ENCODE measurements at regions not wholly inside any gene's neighbourhood (a gene's known extent, or its start where the extent isn't known, plus 50 kb on each side); places are given as distances from the start of the nearest gene placed in this dataset.

DNA sequence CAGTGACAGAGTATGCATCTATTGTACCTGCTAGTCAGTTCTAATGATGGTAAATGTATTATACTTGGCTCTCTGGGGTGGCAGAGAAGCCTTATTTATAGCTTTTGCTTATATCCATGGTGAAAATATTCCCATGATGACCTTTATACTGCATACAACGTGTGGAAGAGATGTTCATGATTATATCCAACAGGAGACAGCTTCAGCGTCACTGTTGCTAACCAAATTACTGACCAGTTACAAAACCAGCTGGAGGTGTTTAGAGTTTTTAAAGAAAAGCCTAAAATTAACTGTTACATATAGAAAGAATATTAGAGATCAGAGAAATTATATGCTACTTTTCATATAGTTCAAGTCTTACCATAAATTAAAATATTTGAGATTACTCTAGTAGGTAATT, 280.8 kb downstream of the ETV1 start:
- ChIA-PET CTCF (no interaction called here), POLR2A (no interaction called here)
- DNase-seq (ENCODE audit: extremely low spot score) = no peak
- TF ChIP-seq LEF1 (IDR thresholded peaks at IDR 0.05; ENCODE audit: borderline replicate concordance) = no peak
- TF ChIP-seq, protein P1, sequence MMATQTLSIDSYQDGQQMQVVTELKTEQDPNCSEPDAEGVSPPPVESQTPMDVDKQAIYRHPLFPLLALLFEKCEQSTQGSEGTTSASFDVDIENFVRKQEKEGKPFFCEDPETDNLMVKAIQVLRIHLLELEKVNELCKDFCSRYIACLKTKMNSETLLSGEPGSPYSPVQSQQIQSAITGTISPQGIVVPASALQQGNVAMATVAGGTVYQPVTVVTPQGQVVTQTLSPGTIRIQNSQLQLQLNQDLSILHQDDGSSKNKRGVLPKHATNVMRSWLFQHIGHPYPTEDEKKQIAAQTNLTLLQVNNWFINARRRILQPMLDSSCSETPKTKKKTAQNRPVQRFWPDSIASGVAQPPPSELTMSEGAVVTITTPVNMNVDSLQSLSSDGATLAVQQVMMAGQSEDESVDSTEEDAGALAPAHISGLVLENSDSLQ (IDR thresholded peaks at IDR 0.05) = no peak
- no peak for TF ChIP-seq CTBP1 (IDR thresholded peaks at IDR 0.05; ENCODE audit: borderline replicate concordance)
- TF ChIP-seq L3MBTL2 (conservative IDR thresholded peaks at IDR 0.05) = no peak

DNA sequence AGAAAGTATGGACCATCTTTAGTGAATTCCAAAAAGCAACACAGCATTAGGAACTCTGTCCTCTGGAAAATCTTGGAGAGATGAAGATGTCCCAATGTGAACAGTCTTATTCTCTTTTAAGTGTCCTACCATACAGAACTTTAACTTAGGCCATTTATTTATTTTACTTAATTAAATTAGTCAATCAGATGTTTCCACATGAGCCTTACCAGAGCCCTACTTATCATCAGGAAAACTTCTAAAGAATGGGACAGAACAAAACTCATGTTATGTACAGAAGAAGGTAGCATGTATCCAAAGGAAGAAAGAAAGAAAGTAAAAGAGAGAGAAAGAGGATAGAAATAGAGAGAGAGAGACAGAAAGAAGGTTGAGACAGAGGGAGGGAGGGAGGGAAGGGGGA, 276.4 kb downstream of the ETV1 start:
- POLR2A ChIA-PET = no interaction called here
- TF ChIP-seq ZNF384 (IDR thresholded peaks at IDR 0.05) (no peak), HDGF (IDR thresholded peaks at IDR 0.05; ENCODE audit: borderline replicate concordance) (no peak), L3MBTL2 (conservative IDR thresholded peaks at IDR 0.05) (no peak), FOXK2 (IDR thresholded peaks at IDR 0.05) (no peak), SUZ12 (IDR thresholded peaks at IDR 0.05) (no peak), FOXM1 (IDR thresholded peaks at IDR 0.05; ENCODE audit: borderline replicate concordance) (no peak), FOXA1 (IDR thresholded peaks at IDR 0.05) (no peak)

DNA sequence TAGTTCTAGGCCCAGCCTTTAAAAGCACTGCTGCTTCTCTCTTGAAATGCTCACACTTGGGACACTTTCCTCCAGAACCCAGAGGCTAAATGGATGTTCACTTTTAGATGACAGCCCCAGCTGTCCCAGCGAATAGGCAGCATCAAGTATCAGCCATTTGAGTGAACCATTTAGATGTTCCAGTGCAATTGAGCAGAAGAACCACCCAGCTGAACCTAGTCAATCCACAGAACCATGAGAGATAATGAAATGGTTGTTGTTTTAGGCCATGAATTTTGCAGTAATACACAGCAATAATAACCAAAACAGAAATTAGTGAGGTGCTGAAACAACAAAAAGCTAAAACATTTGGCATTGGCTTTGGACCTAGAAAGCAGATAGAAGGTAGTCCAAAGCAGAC, 273.9 kb downstream of the ETV1 start:
- no peak for DNase-seq (ENCODE audit: extremely low spot score)
- TF ChIP-seq, protein P1 (IDR thresholded peaks at IDR 0.05) = no peak
- TF ChIP-seq ELF4 (IDR thresholded peaks at IDR 0.05) (no peak), FOXA1 (IDR thresholded peaks at IDR 0.05) (no peak), SUZ12 (IDR thresholded peaks at IDR 0.05) (no peak), L3MBTL2 (conservative IDR thresholded peaks at IDR 0.05) (no peak), TARDBP (IDR thresholded peaks at IDR 0.05) (no peak), LEF1 (IDR thresholded peaks at IDR 0.05; ENCODE audit: borderline replicate concordance) (no peak), CTBP1 (IDR thresholded peaks at IDR 0.05; ENCODE audit: borderline replicate concordance) (no peak), NFRKB (IDR thresholded peaks at IDR 0.05) (no peak), ARNT (IDR thresholded peaks at IDR 0.05) (no peak), ZNF384 (IDR thresholded peaks at IDR 0.05) (no peak), BHLHE40 (IDR thresholded peaks at IDR 0.05; ENCODE audit: borderline replicate concordance) (no peak), FOXK2 (IDR thresholded peaks at IDR 0.05) (no peak), FOXM1 (IDR thresholded peaks at IDR 0.05; ENCODE audit: borderline replicate concordance) (no peak), SP1 (IDR thresholded peaks at IDR 0.05) (no peak), HDGF (IDR thresholded peaks at IDR 0.05; ENCODE audit: borderline replicate concordance) (no peak)
- ChIA-PET POLR2A (no interaction called here), CTCF (no interaction called here)

More for the DNA sequence above, 276.4 kb downstream of the ETV1 start:
- CTCF ChIA-PET = no interaction called here
- DNase-seq (ENCODE audit: extremely low spot score) = no peak

DNA sequence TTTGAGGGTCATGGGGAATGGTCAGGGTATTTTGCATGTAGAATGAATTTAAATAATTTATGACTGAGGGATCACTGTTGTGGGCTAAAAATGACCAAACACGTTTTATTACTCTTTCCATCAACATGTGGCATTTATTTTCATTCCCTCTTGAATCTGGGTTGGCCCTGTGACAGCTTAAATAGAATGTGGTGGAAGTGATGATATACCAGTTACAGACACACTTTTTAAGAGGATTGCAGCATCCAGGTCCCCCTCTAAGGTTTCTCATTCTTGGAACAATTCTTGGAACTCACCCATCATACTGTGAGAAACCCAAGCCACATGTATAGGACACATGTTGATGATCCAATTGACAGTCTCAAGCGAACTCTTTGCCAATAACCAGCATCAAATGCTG, 272.4 kb downstream of the ETV1 start:
- ChIA-PET CTCF (no interaction called here), POLR2A (no interaction called here)
- TF ChIP-seq CTBP1 (IDR thresholded peaks at IDR 0.05; ENCODE audit: borderline replicate concordance) (no peak), FOXA1 (IDR thresholded peaks at IDR 0.05) (no peak), SUZ12 (IDR thresholded peaks at IDR 0.05) (no peak), TARDBP (IDR thresholded peaks at IDR 0.05) (no peak)
- DNase-seq (ENCODE audit: extremely low spot score) = no peak

DNA sequence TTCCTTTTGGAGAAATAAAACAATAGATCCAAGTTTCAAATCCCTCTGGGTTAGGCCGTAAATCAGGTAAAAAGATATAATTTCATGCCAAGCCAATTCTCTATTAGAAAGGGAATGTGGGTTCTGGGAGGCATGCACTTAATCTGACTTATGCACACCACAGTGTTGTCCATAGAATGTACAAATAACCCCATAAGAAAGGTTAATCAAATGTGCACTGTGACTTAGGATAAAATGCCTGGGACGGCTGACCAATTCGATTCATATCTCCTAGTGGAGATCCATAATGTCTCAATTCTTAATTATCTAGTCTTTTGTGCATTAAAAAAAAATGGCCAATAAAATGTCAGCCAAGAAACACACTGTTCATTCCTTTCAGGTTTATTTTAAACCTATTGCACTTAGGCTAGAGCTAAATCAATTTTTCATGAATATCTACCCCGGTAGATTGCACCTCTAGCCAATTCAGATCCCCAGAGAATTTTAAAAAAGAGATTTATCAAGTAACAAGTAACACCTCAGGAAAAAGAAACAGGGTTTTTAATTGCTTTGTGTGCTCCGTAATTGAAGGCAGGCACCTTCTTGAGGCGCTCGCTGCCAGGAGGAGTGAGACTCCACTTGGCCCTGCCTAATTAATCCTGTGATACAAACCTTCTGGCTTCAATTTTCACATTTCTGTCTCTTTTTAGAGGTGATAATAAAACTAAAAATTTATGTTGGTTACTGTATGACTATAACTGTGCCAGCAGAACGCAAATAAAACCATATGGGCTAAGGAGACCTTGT, 265.1 kb downstream of the ETV1 start:
- ChIA-PET CTCF (no interaction called here), POLR2A (no interaction called here)
- DNase-seq (ENCODE audit: extremely low spot score) = no peak
- no peak for TF ChIP-seq TARDBP (IDR thresholded peaks at IDR 0.05)
- no peak for TF ChIP-seq ELF4 (IDR thresholded peaks at IDR 0.05)
- TF ChIP-seq FOXK2 (IDR thresholded peaks at IDR 0.05) = no peak
- no peak for TF ChIP-seq LEF1 (IDR thresholded peaks at IDR 0.05; ENCODE audit: borderline replicate concordance)
- TF ChIP-seq, protein P1 (IDR thresholded peaks at IDR 0.05) = no peak
- TF ChIP-seq FOXM1 (IDR thresholded peaks at IDR 0.05; ENCODE audit: borderline replicate concordance) = no peak
- TF ChIP-seq SP1 (IDR thresholded peaks at IDR 0.05) = no peak
- no peak for TF ChIP-seq BHLHE40 (IDR thresholded peaks at IDR 0.05; ENCODE audit: borderline replicate concordance)
- no peak for TF ChIP-seq ZNF384 (IDR thresholded peaks at IDR 0.05)
- TF ChIP-seq ARNT (IDR thresholded peaks at IDR 0.05) = no peak
- TF ChIP-seq L3MBTL2 (conservative IDR thresholded peaks at IDR 0.05) = no peak
- no peak for TF ChIP-seq SUZ12 (IDR thresholded peaks at IDR 0.05)
- TF ChIP-seq HDGF (IDR thresholded peaks at IDR 0.05; ENCODE audit: borderline replicate concordance) = no peak
- TF ChIP-seq NFRKB (IDR thresholded peaks at IDR 0.05) = no peak
- TF ChIP-seq CTBP1 (IDR thresholded peaks at IDR 0.05; ENCODE audit: borderline replicate concordance) = no peak
- TF ChIP-seq FOXA1 (IDR thresholded peaks at IDR 0.05) = no peak

DNA sequence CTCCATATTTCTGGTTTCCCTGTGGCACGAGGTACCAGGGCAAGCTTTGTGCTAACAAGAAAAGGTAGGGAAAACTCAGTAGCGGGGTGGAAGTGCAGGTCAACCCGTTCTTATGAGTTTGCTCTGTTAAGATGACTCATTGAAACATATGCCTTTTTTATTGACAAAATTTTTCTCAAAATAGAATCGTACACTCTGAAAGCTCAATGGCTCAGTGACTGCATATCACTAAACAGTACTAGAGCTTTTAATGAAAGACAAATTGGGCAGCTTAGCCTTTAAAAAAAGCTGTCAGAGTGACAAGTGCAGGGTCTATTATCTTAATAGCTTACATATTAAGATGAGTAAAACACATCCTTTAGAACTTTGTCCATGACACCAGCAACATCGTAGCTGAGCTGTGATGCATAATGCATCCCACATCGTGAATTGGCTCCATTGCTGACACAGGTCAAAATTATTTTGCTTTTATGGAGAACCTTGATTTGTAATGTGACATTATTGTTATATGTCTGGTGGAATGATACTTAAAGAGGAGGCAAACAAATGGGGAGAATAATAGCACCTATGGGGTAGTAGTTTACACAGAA, 264.4 kb downstream of the ETV1 start:
- ChIA-PET CTCF (no interaction called here), POLR2A (no interaction called here)
- DNase-seq (ENCODE audit: extremely low spot score) = no peak
- TF ChIP-seq ELF4 (IDR thresholded peaks at IDR 0.05) (no peak), BHLHE40 (IDR thresholded peaks at IDR 0.05; ENCODE audit: borderline replicate concordance) (no peak), SP1 (IDR thresholded peaks at IDR 0.05) (no peak), L3MBTL2 (conservative IDR thresholded peaks at IDR 0.05) (no peak), TARDBP (IDR thresholded peaks at IDR 0.05) (no peak), CTBP1 (IDR thresholded peaks at IDR 0.05; ENCODE audit: borderline replicate concordance) (no peak), NFRKB (IDR thresholded peaks at IDR 0.05) (no peak), ZNF384 (IDR thresholded peaks at IDR 0.05) (no peak), ARNT (IDR thresholded peaks at IDR 0.05) (no peak), FOXM1 (IDR thresholded peaks at IDR 0.05; ENCODE audit: borderline replicate concordance) (no peak)

Data from HEK293T (cell line).